ENCODE measurements at regions not wholly inside any gene's neighbourhood (a gene's known extent, or its start where the extent isn't known, plus 50 kb on each side); places are given as distances from the start of the nearest gene placed in this dataset.

DNA sequence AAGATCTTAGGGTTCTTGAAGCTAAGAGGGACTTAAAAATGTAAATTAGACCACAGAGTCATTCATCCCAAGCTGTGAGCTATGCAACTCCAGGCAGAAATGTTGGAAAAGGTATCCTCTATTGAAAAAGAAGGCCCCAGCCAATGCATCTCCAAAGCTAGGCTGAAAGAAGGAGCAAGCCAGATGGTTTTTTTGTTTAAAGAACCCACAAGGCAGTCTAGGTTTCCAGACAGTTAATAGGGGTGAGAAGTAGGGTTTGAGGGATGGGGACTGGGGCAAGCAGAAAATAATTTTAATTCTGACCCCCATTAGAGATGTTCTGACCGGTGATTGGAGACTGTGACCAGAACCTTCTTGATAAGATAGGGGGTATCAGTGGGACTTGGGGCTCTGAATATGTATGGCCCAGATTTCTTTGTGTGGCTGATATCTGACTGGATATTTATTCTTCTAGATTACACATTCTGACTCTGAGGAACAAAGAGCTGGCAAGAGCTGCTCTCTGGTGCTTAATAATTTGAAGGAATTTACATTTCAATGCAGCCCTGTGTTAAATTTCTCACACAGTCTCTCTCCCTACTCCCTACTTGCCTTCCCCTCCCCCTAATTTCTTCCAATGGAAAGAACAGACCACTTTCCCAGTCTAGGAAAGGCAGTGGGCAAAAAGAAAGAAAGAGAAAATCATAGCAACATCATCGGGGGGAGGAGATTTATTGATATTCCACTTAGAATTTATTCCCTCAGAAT, 104.9 kb downstream of the NUF2 start:
- Histone ChIP-seq H3K4me3 (no peak overlapping the region), H3K4me1 (replicated peaks in 1 of 2; ENCODE audit: control insufficient read depth in 2 of 2, insufficient read depth in 2 of 2, low read length in 2 of 2) (peaks cover 0 to 4% of the 10 kb centered on the region in 2 experiments; a peak in 2 of 5 replicates)

DNA sequence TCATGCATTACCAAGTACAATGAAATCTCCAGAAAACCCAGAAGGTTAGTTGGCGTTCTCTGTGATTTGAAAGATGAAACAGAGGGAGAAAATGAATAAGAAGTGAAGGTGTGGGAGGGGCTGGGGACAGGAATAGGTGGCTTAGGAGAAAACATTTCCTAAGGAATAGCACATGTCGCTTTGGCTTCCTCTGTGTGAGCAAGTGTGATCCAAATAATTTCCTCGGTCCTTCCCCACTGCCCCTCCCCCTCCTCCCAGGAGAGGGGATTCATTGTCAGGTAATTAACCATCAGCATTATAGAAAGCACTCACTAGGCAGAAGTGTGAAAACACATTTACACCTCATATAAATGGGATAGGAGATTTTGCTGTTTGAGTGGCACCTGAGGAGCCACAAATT, 105.5 kb downstream of the NUF2 start:
- no peak for FAIRE-seq
- CTCF ChIA-PET (ENCODE audit: low intra/inter-chr PET ratio) = no interaction called here
- no peak for TF ChIP-seq GABPA (tag; conservative IDR thresholded peaks at IDR 0.05; ENCODE audit: low read depth)
- TF ChIP-seq, protein P1, sequence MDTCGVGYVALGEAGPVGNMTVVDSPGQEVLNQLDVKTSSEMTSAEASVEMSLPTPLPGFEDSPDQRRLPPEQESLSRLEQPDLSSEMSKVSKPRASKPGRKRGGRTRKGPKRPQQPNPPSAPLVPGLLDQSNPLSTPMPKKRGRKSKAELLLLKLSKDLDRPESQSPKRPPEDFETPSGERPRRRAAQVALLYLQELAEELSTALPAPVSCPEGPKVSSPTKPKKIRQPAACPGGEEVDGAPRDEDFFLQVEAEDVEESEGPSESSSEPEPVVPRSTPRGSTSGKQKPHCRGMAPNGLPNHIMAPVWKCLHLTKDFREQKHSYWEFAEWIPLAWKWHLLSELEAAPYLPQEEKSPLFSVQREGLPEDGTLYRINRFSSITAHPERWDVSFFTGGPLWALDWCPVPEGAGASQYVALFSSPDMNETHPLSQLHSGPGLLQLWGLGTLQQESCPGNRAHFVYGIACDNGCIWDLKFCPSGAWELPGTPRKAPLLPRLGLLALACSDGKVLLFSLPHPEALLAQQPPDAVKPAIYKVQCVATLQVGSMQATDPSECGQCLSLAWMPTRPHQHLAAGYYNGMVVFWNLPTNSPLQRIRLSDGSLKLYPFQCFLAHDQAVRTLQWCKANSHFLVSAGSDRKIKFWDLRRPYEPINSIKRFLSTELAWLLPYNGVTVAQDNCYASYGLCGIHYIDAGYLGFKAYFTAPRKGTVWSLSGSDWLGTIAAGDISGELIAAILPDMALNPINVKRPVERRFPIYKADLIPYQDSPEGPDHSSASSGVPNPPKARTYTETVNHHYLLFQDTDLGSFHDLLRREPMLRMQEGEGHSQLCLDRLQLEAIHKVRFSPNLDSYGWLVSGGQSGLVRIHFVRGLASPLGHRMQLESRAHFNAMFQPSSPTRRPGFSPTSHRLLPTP (IDR thresholded peaks at IDR 0.05; ENCODE audit: borderline replicate concordance, extremely low read depth, insufficient read length) = no peak
- TF ChIP-seq, protein P2, sequence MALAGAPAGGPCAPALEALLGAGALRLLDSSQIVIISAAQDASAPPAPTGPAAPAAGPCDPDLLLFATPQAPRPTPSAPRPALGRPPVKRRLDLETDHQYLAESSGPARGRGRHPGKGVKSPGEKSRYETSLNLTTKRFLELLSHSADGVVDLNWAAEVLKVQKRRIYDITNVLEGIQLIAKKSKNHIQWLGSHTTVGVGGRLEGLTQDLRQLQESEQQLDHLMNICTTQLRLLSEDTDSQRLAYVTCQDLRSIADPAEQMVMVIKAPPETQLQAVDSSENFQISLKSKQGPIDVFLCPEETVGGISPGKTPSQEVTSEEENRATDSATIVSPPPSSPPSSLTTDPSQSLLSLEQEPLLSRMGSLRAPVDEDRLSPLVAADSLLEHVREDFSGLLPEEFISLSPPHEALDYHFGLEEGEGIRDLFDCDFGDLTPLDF (CRISPR knock-in tag; IDR thresholded peaks at IDR 0.05) = no peak
- no peak for TF ChIP-seq NR0B1 (IDR thresholded peaks at IDR 0.05; ENCODE audit: partially characterized antibody)

More for the DNA sequence above, 104.9 kb downstream of the NUF2 start:
- FAIRE-seq (no peak), ATAC-seq (no peak), DNase-seq (ENCODE audit: extremely low read depth in 1 of 4, low spot score in 3 of 4) (no peak)
- Histone ChIP-seq H3K79me2 (ENCODE audit: control insufficient read depth, insufficient read depth, low read length) (no peaks in the 10 kb centered on the region), H3K9me3 (replicated peaks; ENCODE audit: control insufficient read depth, insufficient read depth, low read depth, low read length) (no peaks in the 10 kb centered on the region), H3K9ac (ENCODE audit: insufficient read depth in 1 of 2, low read depth in 2 of 2, low read length in 2 of 2) (no peak overlapping the region), H3K36me3 (ENCODE audit: control insufficient read depth, insufficient read depth, low read length) (no peaks in the 10 kb centered on the region), H3K9me1 (ENCODE audit: control insufficient read depth, insufficient read depth, low read length) (no peaks in the 10 kb centered on the region), H2AFZ (ENCODE audit: low read depth, low read length) (no peak overlapping the region), H4K20me1 (replicated peaks; ENCODE audit: control insufficient read depth, insufficient read depth, low read length) (no peaks in the 10 kb centered on the region), H3K4me2 (ENCODE audit: insufficient read depth, low read length) (no peak overlapping the region), H3K27ac (ENCODE audit: extremely low read depth, low read depth, low read length) (no peak overlapping the region), H3K27me3 (ENCODE audit: control insufficient read depth in 2 of 2, insufficient read depth in 2 of 2, low read length in 2 of 2) (no peaks in the 10 kb centered on the region)
- ChIA-PET CTCF (ENCODE audit: low intra/inter-chr PET ratio) (no interaction called here), POLR2A (no interaction called here)
- WGBS (ENCODE audit: insufficient coverage, low coverage, missing lambda C conversion rate) = 0% methylated on average over 2 of the region's 2 CpGs
- in situ Hi-C loops (cut with MboI) = no loop called here
- intact Hi-C loops (cut with micrococcal nuclease) = no loop called here
- TF ChIP-seq, protein P3, sequence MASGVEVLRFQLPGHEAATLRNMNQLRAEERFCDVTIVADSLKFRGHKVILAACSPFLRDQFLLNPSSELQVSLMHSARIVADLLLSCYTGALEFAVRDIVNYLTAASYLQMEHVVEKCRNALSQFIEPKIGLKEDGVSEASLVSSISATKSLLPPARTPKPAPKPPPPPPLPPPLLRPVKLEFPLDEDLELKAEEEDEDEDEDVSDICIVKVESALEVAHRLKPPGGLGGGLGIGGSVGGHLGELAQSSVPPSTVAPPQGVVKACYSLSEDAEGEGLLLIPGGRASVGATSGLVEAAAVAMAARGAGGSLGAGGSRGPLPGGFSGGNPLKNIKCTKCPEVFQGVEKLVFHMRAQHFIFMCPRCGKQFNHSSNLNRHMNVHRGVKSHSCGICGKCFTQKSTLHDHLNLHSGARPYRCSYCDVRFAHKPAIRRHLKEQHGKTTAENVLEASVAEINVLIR (CRISPR knock-in tag; IDR thresholded peaks at IDR 0.05) = no peak
- TF ChIP-seq NFE2 (IDR thresholded peaks at IDR 0.05; ENCODE audit: low read depth) (no peak), NFIC (IDR thresholded peaks at IDR 0.05) (no peak)
- BruUV-seq (replicated peaks) = no TSS peak

More for the DNA sequence above, 105.5 kb downstream of the NUF2 start:
- H3K27me3 ChIP-seq (ENCODE audit: control insufficient read depth in 2 of 2, insufficient read depth in 2 of 2, low read length in 2 of 2) = no peaks in the 10 kb centered on the region
- in situ Hi-C loops (cut with MboI) = no loop called here
- no peaks in the 10 kb centered on the region for H3K9me3 ChIP-seq (replicated peaks; ENCODE audit: control insufficient read depth, insufficient read depth, low read depth, low read length)
- POLR2A ChIA-PET = no interaction called here
- H3K9ac ChIP-seq (ENCODE audit: insufficient read depth in 1 of 2, low read depth in 2 of 2, low read length in 2 of 2) = no peak overlapping the region
- no TSS peak for BruUV-seq (replicated peaks)
- H3K4me3 ChIP-seq = no peak overlapping the region
- H3K9me1 ChIP-seq (ENCODE audit: control insufficient read depth, insufficient read depth, low read length) = no peaks in the 10 kb centered on the region
- H3K27ac ChIP-seq (ENCODE audit: extremely low read depth, low read depth, low read length) = no peak overlapping the region
- H4K20me1 ChIP-seq (replicated peaks; ENCODE audit: control insufficient read depth, insufficient read depth, low read length) = no peaks in the 10 kb centered on the region
- DNase-seq (ENCODE audit: extremely low read depth in 1 of 4, low spot score in 3 of 4) (no peak), ATAC-seq (no peak)
- H3K79me2 ChIP-seq (ENCODE audit: control insufficient read depth, insufficient read depth, low read length) = no peaks in the 10 kb centered on the region
- H3K4me1 ChIP-seq (replicated peaks in 1 of 2; ENCODE audit: control insufficient read depth in 2 of 2, insufficient read depth in 2 of 2, low read length in 2 of 2) = peaks cover 0 to 4% of the 10 kb centered on the region in 2 experiments; a peak in 2 of 5 replicates
- H3K4me2 ChIP-seq (ENCODE audit: insufficient read depth, low read length) = no peak overlapping the region
- H2AFZ ChIP-seq (ENCODE audit: low read depth, low read length) = no peak overlapping the region
- no peaks in the 10 kb centered on the region for H3K36me3 ChIP-seq (ENCODE audit: control insufficient read depth, insufficient read depth, low read length)
- intact Hi-C loops (cut with micrococcal nuclease) = no loop called here
- WGBS (ENCODE audit: insufficient coverage, low coverage, missing lambda C conversion rate) = 0% methylated on average over 3 of the region's 3 CpGs

Measured in K562 (cell line).